GF-D8 (cell line): ENCODE measurements at regions not wholly inside any gene's neighbourhood (a gene's known extent, or its start where the extent isn't known, plus 50 kb on each side); places are given as distances from the start of the nearest gene placed in this dataset.
"Not testable (repeated sequence)": the region's sequence is repeated elsewhere in the genome, so short reads cannot be mapped to it uniquely, and the experiment has no call there.

Source experiments
- DNase-seq: peaks from one replicate; lab custom pipeline; 2025; lab: John Stamatoyannopoulos, UW

GRCh38 chr4:9702696-9703095 is 78.7 kb upstream of the DRD5 start:
- not testable (repeated sequence) for DNase-seq

DNA sequence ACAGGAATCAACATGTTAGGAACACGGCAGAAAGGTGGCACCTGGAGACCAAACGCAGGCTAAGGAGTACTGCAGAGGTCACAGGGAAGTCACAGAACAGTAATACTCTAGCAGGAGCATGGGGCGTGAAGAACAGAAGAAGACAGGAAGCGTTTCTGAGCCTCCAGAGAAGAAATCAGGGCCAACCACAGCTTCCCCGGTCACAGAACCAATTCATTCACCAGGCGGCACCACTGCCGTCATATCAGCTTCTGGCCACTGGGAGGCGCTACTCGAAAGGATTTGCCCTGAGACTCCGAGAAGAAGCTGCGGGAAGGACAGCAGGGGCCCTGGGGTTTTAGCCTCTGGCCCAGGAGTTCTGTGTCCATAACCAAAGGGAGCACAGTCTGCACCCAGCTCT is 78.0 kb upstream of the DRD5 start:
- peak; percentile 47 for DNase-seq

DNA sequence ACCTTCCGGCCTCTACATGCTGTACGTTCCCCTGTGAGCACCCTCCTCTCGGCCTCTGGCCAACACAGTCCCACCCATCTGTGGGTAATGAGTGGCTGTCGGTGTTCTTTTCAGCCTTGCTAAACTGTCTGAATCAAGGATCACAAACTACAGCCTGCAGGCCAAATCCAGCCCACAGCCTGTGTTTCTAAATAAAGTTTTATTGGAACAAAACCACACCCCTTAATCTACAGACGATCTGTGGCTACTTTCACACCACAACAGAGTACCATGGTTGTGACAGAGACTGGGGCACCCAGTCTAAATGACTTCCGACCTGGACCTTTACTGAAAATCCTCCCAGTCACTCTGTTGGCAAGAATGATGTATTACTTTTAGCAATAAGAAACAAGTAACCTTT is 77.3 kb upstream of the DRD5 start:
- not testable (repeated sequence) for DNase-seq

GRCh38 chr4:9704551-9705332 is 76.7 kb upstream of the DRD5 start:
- no peak for DNase-seq

GRCh38 chr4:9707281-9707680 is 74.2 kb upstream of the DRD5 start:
- not testable (repeated sequence) for DNase-seq

DNA sequence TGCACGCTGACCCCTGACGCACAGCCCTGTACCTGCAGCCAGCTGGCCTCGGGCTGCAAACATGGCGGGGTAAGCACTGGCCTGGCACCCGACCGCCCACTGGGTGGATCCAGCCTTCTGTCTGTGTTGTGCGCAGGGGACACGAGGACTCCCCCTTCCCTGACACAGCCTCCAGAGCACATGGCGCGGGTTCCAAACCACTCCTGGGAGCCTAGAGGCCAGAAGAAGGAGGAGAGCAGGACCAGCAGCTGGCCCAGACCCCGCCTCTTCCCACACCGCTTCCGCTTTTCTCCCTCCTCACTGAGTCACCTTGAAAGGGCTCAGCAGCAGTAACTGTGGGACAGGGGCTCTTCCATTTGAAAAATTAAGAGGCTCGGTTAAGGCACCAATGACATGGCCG is 73.5 kb upstream of the DRD5 start:
- DNase-seq = not testable (repeated sequence)

DNA sequence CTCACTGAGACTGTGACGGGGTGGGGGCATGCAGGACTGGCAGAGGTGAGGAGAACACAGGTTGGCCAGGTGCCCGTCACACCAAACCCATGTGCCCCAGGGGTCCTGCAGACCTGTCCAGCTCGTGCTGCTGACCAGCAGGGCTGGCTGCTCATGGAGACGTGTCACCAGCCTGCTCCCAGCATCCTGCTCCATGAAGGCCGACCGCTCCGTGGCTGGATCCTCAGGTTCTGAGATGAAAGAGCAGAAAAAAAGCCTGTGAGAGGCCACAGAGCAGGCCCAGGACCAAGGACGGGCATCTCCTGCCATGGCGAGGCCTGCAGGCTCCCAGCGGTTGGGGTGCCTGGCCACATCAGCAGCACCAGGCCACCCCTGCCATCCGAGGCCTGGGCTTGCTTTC is 71.7 kb upstream of the DRD5 start:
- no peak for DNase-seq

DNA sequence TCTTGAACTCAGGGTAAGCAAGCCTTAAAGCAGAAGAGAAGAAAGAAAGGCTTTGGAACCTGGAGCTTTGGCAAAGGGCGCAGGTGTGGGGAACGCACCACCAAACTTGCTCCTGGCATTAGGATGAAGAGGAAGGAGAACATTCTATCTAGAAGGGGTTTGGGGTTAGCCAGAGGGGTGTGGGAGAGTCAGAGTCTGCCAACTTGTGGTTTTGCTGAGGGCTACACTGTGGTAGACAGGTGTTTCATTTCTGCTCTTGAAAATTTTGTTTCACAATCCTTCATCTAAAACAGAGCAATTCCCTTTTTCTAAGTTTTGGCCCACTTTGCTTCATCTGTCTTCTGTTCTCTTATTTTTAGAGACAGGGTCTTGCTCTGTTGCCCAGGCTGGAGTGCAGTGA is 66.2 kb upstream of the DRD5 start:
- not testable (repeated sequence) for DNase-seq

DNA sequence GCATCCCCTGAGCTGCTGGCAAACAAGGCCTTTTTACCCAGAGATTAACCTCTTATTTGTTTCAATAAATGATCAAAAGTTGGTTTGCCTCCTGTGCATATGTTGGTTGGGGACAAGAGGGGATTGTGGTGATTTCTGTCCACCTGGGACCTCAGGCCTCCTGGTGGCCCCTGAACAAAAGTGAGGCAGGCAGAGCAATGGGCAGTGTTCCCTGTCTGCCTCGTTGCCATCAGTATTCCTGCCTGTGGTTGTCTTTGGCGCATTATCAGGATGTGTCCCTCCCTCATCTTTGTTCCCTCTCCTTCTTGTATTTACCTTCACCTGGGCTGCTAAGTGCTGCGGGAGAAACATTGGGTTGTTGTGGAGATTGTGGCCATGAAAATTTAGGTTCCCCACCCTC is 65.3 kb upstream of the DRD5 start:
- no peak for DNase-seq

DNA sequence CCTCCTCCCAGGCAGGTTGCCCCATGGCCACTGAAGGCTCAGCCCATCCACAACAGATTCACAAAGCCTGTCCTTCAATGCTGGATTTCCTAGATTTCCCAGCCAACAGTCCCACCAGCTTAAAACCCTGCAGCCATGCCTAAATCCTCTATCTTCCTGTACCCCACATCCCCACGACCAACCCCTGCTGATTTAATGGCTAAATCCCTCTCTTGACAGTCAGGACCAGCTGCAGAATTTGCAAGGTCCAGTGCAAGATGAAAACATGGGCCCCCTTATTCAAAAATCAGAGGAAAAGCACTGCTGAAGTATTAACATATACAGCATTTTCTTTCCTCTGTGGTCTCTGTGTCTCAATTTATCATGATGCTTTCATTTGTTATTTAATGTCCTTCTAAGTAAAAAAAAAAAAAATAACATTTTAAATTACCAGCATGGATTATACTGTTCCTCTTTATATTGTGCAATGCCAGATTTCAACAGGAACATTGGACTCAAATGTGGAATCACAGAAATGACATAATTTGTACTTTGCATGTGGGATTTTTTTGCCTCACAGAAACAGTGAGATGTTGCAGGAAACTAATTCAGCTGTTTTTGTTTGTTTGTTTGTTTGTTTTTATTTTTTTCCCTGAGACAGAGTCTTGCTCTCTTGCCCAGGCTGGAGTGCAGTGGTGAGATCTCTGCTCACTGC is 63.0 kb upstream of the DRD5 start:
- DNase-seq = not testable (repeated sequence)

- DNase-seq = not testable (repeated sequence)
These were observed 59.3 kb upstream of the DRD5 start for GRCh38 chr4:9722131-9722530.
